ENCODE measurements at regions not wholly inside any gene's neighbourhood (a gene's known extent, or its start where the extent isn't known, plus 50 kb on each side); places are given as distances from the start of the nearest gene placed in this dataset.

- TF ChIP-seq POLR2A (IDR thresholded peaks at IDR 0.05): no peak
- no peak for TF ChIP-seq CTCF (IDR thresholded peaks at IDR 0.05)
These were observed 76.4 kb upstream of the BCAT1 start for GRCh38 chr12:25025260-25025659.

Data from lower leg skin (tissue), 3 donors.